SK-N-MC (cell line): ENCODE measurements at regions not wholly inside any gene's neighbourhood (a gene's known extent, or its start where the extent isn't known, plus 50 kb on each side); places are given as distances from the start of the nearest gene placed in this dataset.

Experiments
- EZH2 ChIP-seq: fragments of 200-600 bp; sonication (generic); IDR thresholded peaks from one replicate; pipeline ENCODE4 v1.6.1; 2017; ENCODE audit warnings: antibody characterized with exemption
- POLR2AphosphoS5 ChIP-seq: IDR thresholded peaks from 2 replicates; pipeline ENCODE4 v1.6.1; 2012; ENCODE audit warnings: mild to moderate bottlenecking, low read depth, low read length, borderline replicate concordance

DNA sequence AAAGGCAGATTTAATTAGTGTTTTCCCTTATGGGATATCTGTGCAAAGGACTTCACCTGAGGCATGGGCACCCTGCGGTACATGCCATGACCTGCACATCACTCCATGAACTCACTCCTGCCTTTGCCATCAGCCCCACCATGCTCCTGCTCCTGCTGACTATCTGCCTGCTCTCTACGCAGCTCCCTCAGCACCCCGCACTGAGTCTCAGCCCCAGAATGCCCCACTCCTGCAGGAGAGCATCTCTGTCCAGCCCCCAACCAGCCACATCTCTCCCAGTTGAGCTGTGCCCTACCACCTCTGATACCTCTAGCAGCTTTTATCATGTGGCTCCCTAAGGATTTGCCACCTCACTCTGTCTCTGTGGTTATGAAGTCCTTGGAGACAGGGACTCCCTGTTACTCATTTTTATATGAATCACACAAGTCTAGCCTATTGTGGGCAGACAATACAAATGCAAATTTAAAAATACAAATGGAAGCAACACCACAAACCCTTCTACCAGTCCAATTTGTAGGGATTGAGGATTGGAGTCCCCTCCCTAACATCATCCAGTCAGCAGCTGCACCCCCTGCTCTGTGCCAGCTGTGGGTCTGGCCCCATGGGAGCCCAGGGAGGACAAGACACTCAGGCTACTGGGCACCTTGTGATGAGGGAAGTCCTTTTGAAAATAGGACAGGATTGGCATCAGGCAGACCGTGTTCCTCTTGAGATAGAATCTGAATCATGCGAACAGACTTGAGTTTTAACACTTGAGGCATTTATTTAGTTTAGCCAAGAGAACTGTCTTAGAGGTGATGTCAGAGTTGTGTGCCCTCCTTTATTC lies 689.6 kb upstream of the HS6ST1 start:
- TF ChIP-seq POLR2AphosphoS5 (no peak), EZH2 (no peak)
